Keratinocyte (primary cell): ENCODE measurements at regions not wholly inside any gene's neighbourhood (a gene's known extent, or its start where the extent isn't known, plus 50 kb on each side); places are given as distances from the start of the nearest gene placed in this dataset.
"Not testable (repeated sequence)": the region's sequence is repeated elsewhere in the genome, so short reads cannot be mapped to it uniquely, and the experiment has no call there.

Experiments used
- CTCF ChIP-seq, 3 experiments: IDR thresholded peaks in 1 of 3; conservative IDR thresholded peaks in 1 of 3; optimal IDR thresholded peaks in 1 of 3; 2 replicates in 2 of 3; 3 replicates in 1 of 3; pipeline versions ENCODE3 to v1.5.1; 2011; ENCODE audit warnings: low read length in 3 of 3, mild to moderate bottlenecking in 3 of 3, moderate library complexity in 2 of 3, control low read depth in 1 of 3, inconsistent platforms in 1 of 3; ENCODE audit not compliant: insufficient read depth in 2 of 3; ENCODE audit errors: extremely low read depth in 1 of 3
- EZH2 ChIP-seq: IDR thresholded peaks from one replicate; pipeline ENCODE4 v1.6.1; 2012; ENCODE audit warnings: inconsistent platforms, mild to moderate bottlenecking, low read length, moderate library complexity

- TF ChIP-seq CTCF (optimal IDR thresholded peaks at IDR 0.05 in 1 of 3, IDR thresholded peaks at IDR 0.05 in 1 of 3, conservative IDR thresholded peaks at IDR 0.05 in 1 of 3; ENCODE audit: extremely low read depth in 1 of 3, insufficient read depth in 2 of 3, low read length in 3 of 3); EZH2: not testable (repeated sequence)
Measured at GRCh38 chr1:185383805-185384204, 66.8 kb upstream of the IVNS1ABP start.
